ENCODE measurements at regions not wholly inside any gene's neighbourhood (a gene's known extent, or its start where the extent isn't known, plus 50 kb on each side); places are given as distances from the start of the nearest gene placed in this dataset.
A peak's percentile ranks its signal among the peaks of the same experiment; 100 is the strongest.

- intact Hi-C loops (cut with DNase I): no loop called here
- H3K27ac ChIP-seq (ENCODE audit: low read length): no peak overlapping the region
- H3K27me3 ChIP-seq (ENCODE audit: control insufficient read depth, insufficient read depth): no peaks in the 10 kb centered on the region
- DNase-seq (no peak), ATAC-seq (no peak)
- H3K9me3 ChIP-seq (ENCODE audit: control insufficient read depth, low read length): no peaks in the 10 kb centered on the region
- H3K4me1 ChIP-seq (ENCODE audit: control insufficient read depth, insufficient read depth, low read length): no peaks in the 10 kb centered on the region
- 47% methylated on average over 3 of the region's 3 CpGs for WGBS
- H3K4me3 ChIP-seq (ENCODE audit: low read length): no peak overlapping the region
Observed at GRCh38 chr5:61730866-61731265, 398.8 kb downstream of the ZSWIM6 start.

GRCh38 chr5:61731267-61731945 is 399.3 kb downstream of the ZSWIM6 start:
- 55% methylated on average over 6 of the region's 6 CpGs for WGBS
- H3K27me3 ChIP-seq (ENCODE audit: control insufficient read depth, insufficient read depth): no peaks in the 10 kb centered on the region
- DNase-seq: no peak
- H3K4me3 ChIP-seq (ENCODE audit: low read length): no peak overlapping the region
- no peak overlapping the region for H3K27ac ChIP-seq (ENCODE audit: low read length)
- intact Hi-C loops (cut with DNase I): no loop called here
- ATAC-seq: no peak
- no peaks in the 10 kb centered on the region for H3K4me1 ChIP-seq (ENCODE audit: control insufficient read depth, insufficient read depth, low read length)
- no peaks in the 10 kb centered on the region for H3K9me3 ChIP-seq (ENCODE audit: control insufficient read depth, low read length)

- H3K27ac ChIP-seq (ENCODE audit: low read length): no peak overlapping the region
- 31% methylated on average over 5 of the region's 5 CpGs for WGBS
- ATAC-seq: peak; percentile 37 to 64
Observed at GRCh38 chr5:61731946-61732314, 399.9 kb downstream of the ZSWIM6 start.

GRCh38 chr5:61732369-61732768 is 400.3 kb downstream of the ZSWIM6 start:
- WGBS: 38% methylated on average over 12 of the region's 12 CpGs
- intact Hi-C loops (cut with DNase I): no loop called here
- Histone ChIP-seq H3K4me3 (ENCODE audit: low read length) (no peak overlapping the region), H3K27me3 (ENCODE audit: control insufficient read depth, insufficient read depth) (no peaks in the 10 kb centered on the region), H3K9me3 (ENCODE audit: control insufficient read depth, low read length) (no peaks in the 10 kb centered on the region), H3K4me1 (ENCODE audit: control insufficient read depth, insufficient read depth, low read length) (no peaks in the 10 kb centered on the region), H3K27ac (ENCODE audit: low read length) (no peak overlapping the region)
- peak in 2 of 3 donors; percentile 46 to 49 for DNase-seq
- ATAC-seq: peak; percentile 41 to 47

More at GRCh38 chr5:61731946-61732314, 399.9 kb downstream of the ZSWIM6 start:
- Histone ChIP-seq H3K27me3 (ENCODE audit: control insufficient read depth, insufficient read depth) (no peaks in the 10 kb centered on the region), H3K4me3 (ENCODE audit: low read length) (no peak overlapping the region), H3K4me1 (ENCODE audit: control insufficient read depth, insufficient read depth, low read length) (no peaks in the 10 kb centered on the region), H3K9me3 (ENCODE audit: control insufficient read depth, low read length) (no peaks in the 10 kb centered on the region)
- intact Hi-C loops (cut with DNase I): no loop called here
- DNase-seq: peak in 1 of 3 donors; percentile 33

GRCh38 chr5:61732796-61733195 is 400.7 kb downstream of the ZSWIM6 start:
- ATAC-seq (no peak), DNase-seq (no peak)
- 77% methylated on average over 18 of the region's 18 CpGs for WGBS
- intact Hi-C loops (cut with DNase I): no loop called here
- Histone ChIP-seq H3K27ac (ENCODE audit: low read length) (no peak overlapping the region), H3K4me1 (ENCODE audit: control insufficient read depth, insufficient read depth, low read length) (no peaks in the 10 kb centered on the region), H3K4me3 (ENCODE audit: low read length) (no peak overlapping the region), H3K9me3 (ENCODE audit: control insufficient read depth, low read length) (no peaks in the 10 kb centered on the region), H3K27me3 (ENCODE audit: control insufficient read depth, insufficient read depth) (no peaks in the 10 kb centered on the region)

GRCh38 chr5:61734001-61734400 is 401.9 kb downstream of the ZSWIM6 start:
- H3K27me3 ChIP-seq (ENCODE audit: control insufficient read depth, insufficient read depth): no peaks in the 10 kb centered on the region
- no peak for DNase-seq
- H3K4me1 ChIP-seq (ENCODE audit: control insufficient read depth, insufficient read depth, low read length): no peaks in the 10 kb centered on the region
- H3K9me3 ChIP-seq (ENCODE audit: control insufficient read depth, low read length): no peaks in the 10 kb centered on the region
- WGBS: 97% methylated on average over 4 of the region's 4 CpGs
- no peak overlapping the region for H3K27ac ChIP-seq (ENCODE audit: low read length)
- intact Hi-C loops (cut with DNase I): no loop called here
- no peak overlapping the region for H3K4me3 ChIP-seq (ENCODE audit: low read length)
- ATAC-seq: no peak

- WGBS: 60% methylated on average over 2 of the region's 2 CpGs
- Histone ChIP-seq H3K27me3 (ENCODE audit: control insufficient read depth, insufficient read depth) (no peaks in the 10 kb centered on the region), H3K4me1 (ENCODE audit: control insufficient read depth, insufficient read depth, low read length) (no peaks in the 10 kb centered on the region), H3K9me3 (ENCODE audit: control insufficient read depth, low read length) (no peaks in the 10 kb centered on the region), H3K4me3 (ENCODE audit: low read length) (no peak overlapping the region), H3K27ac (ENCODE audit: low read length) (no peak overlapping the region)
- DNase-seq (no peak), ATAC-seq (no peak)
- intact Hi-C loops (cut with DNase I): no loop called here
Observed at GRCh38 chr5:61734966-61735365, 402.9 kb downstream of the ZSWIM6 start.

GRCh38 chr5:61735531-61735930 is 403.5 kb downstream of the ZSWIM6 start:
- WGBS: 67% methylated on average over 2 of the region's 2 CpGs
- intact Hi-C loops (cut with DNase I): no loop called here
- no peak for ATAC-seq

GRCh38 chr5:61735995-61736394 is 403.9 kb downstream of the ZSWIM6 start:
- no peak overlapping the region for H3K27ac ChIP-seq (ENCODE audit: low read length)
- H3K27me3 ChIP-seq (ENCODE audit: control insufficient read depth, insufficient read depth): no peaks in the 10 kb centered on the region
- WGBS: 86% methylated on average over 2 of the region's 2 CpGs
- H3K4me3 ChIP-seq (ENCODE audit: low read length): no peak overlapping the region
- intact Hi-C loops (cut with DNase I): no loop called here
- no peak for ATAC-seq
- H3K9me3 ChIP-seq (ENCODE audit: control insufficient read depth, low read length): no peaks in the 10 kb centered on the region
- DNase-seq: no peak
- no peaks in the 10 kb centered on the region for H3K4me1 ChIP-seq (ENCODE audit: control insufficient read depth, insufficient read depth, low read length)

More at GRCh38 chr5:61735531-61735930, 403.5 kb downstream of the ZSWIM6 start:
- Histone ChIP-seq H3K27ac (ENCODE audit: low read length) (no peak overlapping the region), H3K9me3 (ENCODE audit: control insufficient read depth, low read length) (no peaks in the 10 kb centered on the region), H3K27me3 (ENCODE audit: control insufficient read depth, insufficient read depth) (no peaks in the 10 kb centered on the region), H3K4me3 (ENCODE audit: low read length) (no peak overlapping the region), H3K4me1 (ENCODE audit: control insufficient read depth, insufficient read depth, low read length) (no peaks in the 10 kb centered on the region)
- DNase-seq: no peak

- intact Hi-C loops (cut with DNase I): no loop called here
- H3K4me3 ChIP-seq (ENCODE audit: low read length): no peak overlapping the region
- H3K27me3 ChIP-seq (ENCODE audit: control insufficient read depth, insufficient read depth): no peaks in the 10 kb centered on the region
- H3K27ac ChIP-seq (ENCODE audit: low read length): no peak overlapping the region
- ATAC-seq (no peak), DNase-seq (no peak)
- no peaks in the 10 kb centered on the region for H3K9me3 ChIP-seq (ENCODE audit: control insufficient read depth, low read length)
- no peaks in the 10 kb centered on the region for H3K4me1 ChIP-seq (ENCODE audit: control insufficient read depth, insufficient read depth, low read length)
- WGBS: 92% methylated on average over 15 of the region's 15 CpGs
Observed at GRCh38 chr5:61737301-61737963, 405.4 kb downstream of the ZSWIM6 start.

GRCh38 chr5:61737964-61738340 is 405.9 kb downstream of the ZSWIM6 start:
- no peak for DNase-seq
- WGBS: 92% methylated on average over 4 of the region's 4 CpGs

More at GRCh38 chr5:61737964-61738340, 405.9 kb downstream of the ZSWIM6 start:
- intact Hi-C loops (cut with DNase I): no loop called here
- Histone ChIP-seq H3K9me3 (ENCODE audit: control insufficient read depth, low read length) (no peaks in the 10 kb centered on the region), H3K27me3 (ENCODE audit: control insufficient read depth, insufficient read depth) (no peaks in the 10 kb centered on the region), H3K4me1 (ENCODE audit: control insufficient read depth, insufficient read depth, low read length) (no peaks in the 10 kb centered on the region), H3K4me3 (ENCODE audit: low read length) (no peak overlapping the region), H3K27ac (ENCODE audit: low read length) (no peak overlapping the region)
- no peak for ATAC-seq

All from right cardiac atrium (tissue), 5 donors.